Heart right ventricle (tissue), 16 donors: ENCODE measurements at regions not wholly inside any gene's neighbourhood (a gene's known extent, or its start where the extent isn't known, plus 50 kb on each side); places are given as distances from the start of the nearest gene placed in this dataset.
A peak's percentile ranks its signal among the peaks of the same experiment; 100 is the strongest.

ENCODE experiments used
- ATAC-seq, 8 donors: fragments of 200-7000 bp; cut with Tn5 transposase; one replicate each; pipeline ENCODE4 v1.9.1; 2020; ENCODE audit warnings: mild to moderate bottlenecking in 8 of 8, moderate library complexity in 8 of 8, moderate number of reproducible peaks in 1 of 8
- DNase-seq, 2 donors: peaks; one replicate each; pipeline ENCODE4 v3.0.0-alpha.2; 2020
- H3K27ac ChIP-seq, 10 donors: fragments of 200-600 bp; sonication (generic) in 2 of 10; one replicate each; pipeline versions ENCODE4 v1.5.0 to v1.8.0; 2020 to 2022; ENCODE audit warnings: mild to moderate bottlenecking in 3 of 10
- H3K27me3 ChIP-seq, 7 donors: fragments of 200-600 bp; one replicate each; pipeline ENCODE4 v1.8.0; 2021 to 2022; ENCODE audit warnings: mild to moderate bottlenecking in 2 of 7
- H3K36me3 ChIP-seq, 9 donors: fragments of 200-600 bp; sonication (generic) in 1 of 9; one replicate each; pipeline versions ENCODE4 v1.5.0 to v1.8.0; 2020 to 2022; ENCODE audit warnings: mild to moderate bottlenecking in 2 of 9
- H3K4me1 ChIP-seq, 9 donors: fragments of 200-600 bp; sonication (generic) in 1 of 9; one replicate each; pipeline versions ENCODE4 v1.5.0 to v1.8.0; 2020 to 2022; ENCODE audit warnings: mild to moderate bottlenecking in 4 of 9
- H3K4me3 ChIP-seq, 10 donors: fragments of 200-600 bp; sonication (generic) in 2 of 10; one replicate each; pipeline versions ENCODE4 v1.5.0 to v1.8.0; 2020 to 2022; ENCODE audit warnings: mild to moderate bottlenecking in 7 of 10, moderate library complexity in 2 of 10
- H3K9me3 ChIP-seq, 11 donors: fragments of 200-600 bp in 10 of 11; sonication (generic) in 2 of 11; one replicate each; pipeline versions ENCODE4 v1.5.0 to v1.8.0; 2013 to 2022; ENCODE audit warnings: mild to moderate bottlenecking in 2 of 11, control low read depth in 1 of 11, moderate library complexity in 1 of 11
- CTCF ChIP-seq, 9 donors: fragments of 200-600 bp; sonication (generic) in 2 of 9; IDR thresholded peaks; one replicate each; pipeline versions ENCODE4 v1.5.0 to v1.8.0; 2021 to 2022; ENCODE audit warnings: antibody characterized with exemption in 9 of 9, mild to moderate bottlenecking in 5 of 9, moderate library complexity in 1 of 9
- WGBS, 2 donors: extraction: QIAGEN DNeasy Blood & Tissue Kit; methylation state at CpG; one replicate each; pipeline ENCODE4 v1.1.7; 2013; ENCODE audit warnings: inconsistent platforms in 1 of 2; 5-methylcytosine and 5-hydroxymethylcytosine counted together
- intact Hi-C, 10 donors: fragments of 100-400 bp; cut with DNase I; formaldehyde crosslinking; loops; one replicate each; pipeline versions ENCODE4 v1.11.1 to v1.14.2; 2022
- donor health status: Arrhythmogenic right ventricular cardiomyopathy.
- donor health status: ischemic (EF 13 %, LVEDD 7.1; RV severe dilation, severe dysfunction).
- donor health status: healthy with polysubstance abuse.
- donor health status: DM: no; HTN: yes; CAD: no.
- donor health status: DM: no; HTN: no; CAD: no.
- donor health status: ischemic (EF 25% LVEDD 6.9; RV normal size, moderate dysfunction).
- donor health status: ischemic (EF 25% LVEDD 5.7; RV mildly dilated, moderate dysfunction).
- donor health status: healthy.
- donor health status: DM: yes; HTN: yes; CAD: no.
- donor health status: Ischemic cardiomyopathy.
- donor health status: ischemic (EF 35%, LVEDD 5.7; RV mildly dilated, moderate dysfunction).
- donor health status: nonischemic (EF 11% LVEDD 7.7; RV severe dilation, severe dysfunction).
- donor health status: DM: yes; HTN: yes; CAD: no.
- donor health status: PGD.
- donor health status: ischemic (EF 29% LVEDD 5.4; RV normal size, mild dysfunction).
- donor health status: nonischemic (EF 23%, LVEDD 6.1; RV moderate dilation, normal function).

GRCh38 chr4:100605144-100605543 is 87.3 kb upstream of the EMCN start:
- ATAC-seq (no peak), DNase-seq (no peak)
- intact Hi-C loops = no loop called here
- Histone ChIP-seq H3K27me3 (no peaks in the 10 kb centered on the region), H3K4me1 (no peaks in the 10 kb centered on the region), H3K4me3 (no peak overlapping the region), H3K9me3 (no peaks in the 10 kb centered on the region), H3K27ac (no peak overlapping the region), H3K36me3 (no peaks in the 10 kb centered on the region)
- whole genome bisulfite sequencing, 2 donors = 38 to 60% methylated on average over 1 of the region's 1 CpG
- TF ChIP-seq CTCF (IDR thresholded peaks at IDR 0.05) = no peak

- 56 to 61% methylated on average over 2 of the region's 2 CpGs for WGBS, 2 donors
- intact Hi-C loops = loop anchor here in 2 of 10 donors (5.0 to 10.0 kb wide), 5 partner anchors 77 to 169 kb away; partner anchors contain the start of gene EMCN (in 1 of the 2)
- Histone ChIP-seq H3K9me3 (no peaks in the 10 kb centered on the region), H3K27me3 (no peaks in the 10 kb centered on the region), H3K4me1 (peaks cover 0 to 29% (median 11%) of the 10 kb centered on the region in 9 donors), H3K36me3 (no peaks in the 10 kb centered on the region), H3K27ac (no peak overlapping the region), H3K4me3 (no peak overlapping the region)
- no peak for ATAC-seq
- no peak for DNase-seq
- TF ChIP-seq CTCF (IDR thresholded peaks at IDR 0.05) = no peak
Observed at GRCh38 chr4:100593935-100594334, 76.1 kb upstream of the EMCN start.

- H3K9me3 ChIP-seq = no peaks in the 10 kb centered on the region
- no peaks in the 10 kb centered on the region for H3K27me3 ChIP-seq
- ATAC-seq = peak; percentile 70 to 97 (median 93)
- 22 to 23% methylated on average over 7 of the region's 7 CpGs for WGBS, 2 donors
- H3K27ac ChIP-seq = peak overlapping the region in 2 of 10 donors; percentile 41 to 50
- H3K36me3 ChIP-seq = no peaks in the 10 kb centered on the region
- intact Hi-C loops = loop anchor here in 2 of 10 donors (5.0 to 10.0 kb wide), 5 partner anchors 74 to 167 kb away; partner anchors contain the start of gene EMCN (in 1 of the 2)
- H3K4me3 ChIP-seq = peak overlapping the region in 1 of 10 donors; percentile 5
- H3K4me1 ChIP-seq = peaks cover 0 to 29% (median 11%) of the 10 kb centered on the region in 9 donors
- TF ChIP-seq CTCF (IDR thresholded peaks at IDR 0.05) = no peak
- peak; percentile 32 to 82 for DNase-seq
Observed at GRCh38 chr4:100591161-100591876, 73.5 kb upstream of the EMCN start.

- H3K36me3 ChIP-seq = no peaks in the 10 kb centered on the region
- ATAC-seq (no peak), DNase-seq (no peak)
- intact Hi-C loops = loop anchor here in 2 of 10 donors (5.0 to 10.0 kb wide), 5 partner anchors 73 to 166 kb away; partner anchors contain the start of gene EMCN (in 1 of the 2)
- no peaks in the 10 kb centered on the region for H3K27me3 ChIP-seq
- H3K9me3 ChIP-seq = no peaks in the 10 kb centered on the region
- peak overlapping the region in 1 of 10 donors; percentile 5 for H3K4me3 ChIP-seq
- no peak for TF ChIP-seq CTCF (IDR thresholded peaks at IDR 0.05)
- peaks cover 0 to 29% (median 11%) of the 10 kb centered on the region in 9 donors for H3K4me1 ChIP-seq
- H3K27ac ChIP-seq = peak overlapping the region in 1 of 10 donors; percentile 41
- WGBS, 2 donors = 56 to 63% methylated on average over 1 of the region's 1 CpG
Observed at GRCh38 chr4:100590325-100590724, 72.5 kb upstream of the EMCN start.
